ENCODE measurements at regions not wholly inside any gene's neighbourhood (a gene's known extent, or its start where the extent isn't known, plus 50 kb on each side); places are given as distances from the start of the nearest gene placed in this dataset.

DNA sequence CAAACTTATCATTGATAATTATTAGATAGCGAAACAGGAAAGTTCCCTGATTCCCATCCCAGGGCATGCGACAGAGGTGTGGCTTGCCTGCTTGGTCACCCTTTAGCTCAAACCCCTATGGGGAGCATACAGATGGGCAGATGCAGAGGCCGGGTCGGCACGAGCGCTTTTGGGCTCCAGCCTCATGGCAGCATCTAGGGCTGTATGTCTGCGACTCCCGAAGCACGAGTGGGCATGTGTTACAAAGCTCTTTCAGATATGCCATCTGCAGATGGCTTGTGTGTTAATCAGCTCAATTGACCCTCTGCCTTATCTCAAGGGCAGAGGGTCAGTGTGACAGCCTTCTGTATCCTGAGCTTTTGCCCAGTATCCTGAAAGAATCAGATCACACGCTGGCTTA lies 2069.3 kb upstream of the RAG2 start:
- Histone ChIP-seq H3F3A (ENCODE audit: insufficient read depth, low read length, poor library complexity, severe bottlenecking) (no peaks in the 10 kb centered on the region), H3K4me3 (ENCODE audit: low read length) (no peak overlapping the region), H3K9me3 (ENCODE audit: low read length) (no peaks in the 10 kb centered on the region), H3K9me2 (ENCODE audit: insufficient read depth, low read length) (no peaks in the 10 kb centered on the region), H3K9ac (ENCODE audit: low read length) (no peak overlapping the region), H3K4me2 (ENCODE audit: low read length) (no peak overlapping the region), H3K27me3 (ENCODE audit: insufficient read depth, low read depth, low read length) (no peaks in the 10 kb centered on the region), H2AFZ (ENCODE audit: low read depth, low read length) (no peak overlapping the region), H3K79me2 (replicated peaks; ENCODE audit: insufficient read depth, low read length) (no peaks in the 10 kb centered on the region), H3K36me3 (ENCODE audit: insufficient read depth, low read length) (no peaks in the 10 kb centered on the region), H3K27ac (ENCODE audit: low read length) (no peak overlapping the region), H4K20me1 (ENCODE audit: insufficient read depth) (no peaks in the 10 kb centered on the region)
- TF ChIP-seq, protein P1, sequence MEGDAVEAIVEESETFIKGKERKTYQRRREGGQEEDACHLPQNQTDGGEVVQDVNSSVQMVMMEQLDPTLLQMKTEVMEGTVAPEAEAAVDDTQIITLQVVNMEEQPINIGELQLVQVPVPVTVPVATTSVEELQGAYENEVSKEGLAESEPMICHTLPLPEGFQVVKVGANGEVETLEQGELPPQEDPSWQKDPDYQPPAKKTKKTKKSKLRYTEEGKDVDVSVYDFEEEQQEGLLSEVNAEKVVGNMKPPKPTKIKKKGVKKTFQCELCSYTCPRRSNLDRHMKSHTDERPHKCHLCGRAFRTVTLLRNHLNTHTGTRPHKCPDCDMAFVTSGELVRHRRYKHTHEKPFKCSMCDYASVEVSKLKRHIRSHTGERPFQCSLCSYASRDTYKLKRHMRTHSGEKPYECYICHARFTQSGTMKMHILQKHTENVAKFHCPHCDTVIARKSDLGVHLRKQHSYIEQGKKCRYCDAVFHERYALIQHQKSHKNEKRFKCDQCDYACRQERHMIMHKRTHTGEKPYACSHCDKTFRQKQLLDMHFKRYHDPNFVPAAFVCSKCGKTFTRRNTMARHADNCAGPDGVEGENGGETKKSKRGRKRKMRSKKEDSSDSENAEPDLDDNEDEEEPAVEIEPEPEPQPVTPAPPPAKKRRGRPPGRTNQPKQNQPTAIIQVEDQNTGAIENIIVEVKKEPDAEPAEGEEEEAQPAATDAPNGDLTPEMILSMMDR (IDR thresholded peaks at IDR 0.05; ENCODE audit: poor library complexity, severe bottlenecking): no peak
- no peak for TF ChIP-seq RAD21 (conservative IDR thresholded peaks at IDR 0.05)
- no peak for TF ChIP-seq TAF1 (IDR thresholded peaks at IDR 0.05; ENCODE audit: low read depth)
- no peak for TF ChIP-seq EP300 (conservative IDR thresholded peaks at IDR 0.05; ENCODE audit: poor library complexity, severe bottlenecking)
- TF ChIP-seq POLR2AphosphoS5 (IDR thresholded peaks at IDR 0.05): no peak
- no peak for TF ChIP-seq EZH2 (IDR thresholded peaks at IDR 0.05; ENCODE audit: borderline replicate concordance, insufficient read depth, low read length, poor library complexity, severe bottlenecking)
- TF ChIP-seq SMC3 (conservative IDR thresholded peaks at IDR 0.05; ENCODE audit: poor library complexity): no peak
- no peak for TF ChIP-seq MXI1 (conservative IDR thresholded peaks at IDR 0.05; ENCODE audit: poor library complexity, severe bottlenecking)

DNA sequence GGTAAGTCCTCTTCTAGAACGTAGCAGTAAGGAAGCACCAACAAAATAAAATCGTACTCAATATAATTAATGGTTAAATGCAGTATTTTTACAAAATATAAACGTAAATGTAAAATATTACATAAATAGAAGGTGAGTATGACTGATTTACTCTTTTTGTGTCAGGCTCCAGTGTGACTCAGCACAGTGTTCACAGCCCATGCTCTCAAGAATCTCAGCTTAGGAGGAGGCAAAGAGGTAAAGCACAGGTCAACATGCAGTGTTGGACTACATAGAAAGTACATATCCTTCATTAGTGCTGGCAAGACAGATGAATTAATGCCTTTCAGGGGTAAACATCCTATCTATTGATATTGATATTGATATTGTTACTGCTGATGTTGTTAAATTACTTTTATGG lies 2050.6 kb upstream of the RAG2 start:
- Histone ChIP-seq H3K9me2 (ENCODE audit: insufficient read depth, low read length) (no peaks in the 10 kb centered on the region), H2AFZ (ENCODE audit: low read depth, low read length) (no peak overlapping the region), H3K4me3 (ENCODE audit: low read length) (no peak overlapping the region), H3K4me2 (ENCODE audit: low read length) (no peak overlapping the region), H3K9ac (ENCODE audit: low read length) (no peak overlapping the region), H3K9me3 (ENCODE audit: low read length) (no peaks in the 10 kb centered on the region), H3F3A (ENCODE audit: insufficient read depth, low read length, poor library complexity, severe bottlenecking) (no peaks in the 10 kb centered on the region), H3K27ac (ENCODE audit: low read length) (no peak overlapping the region), H3K79me2 (replicated peaks; ENCODE audit: insufficient read depth, low read length) (no peaks in the 10 kb centered on the region), H3K27me3 (ENCODE audit: insufficient read depth, low read depth, low read length) (no peaks in the 10 kb centered on the region), H4K20me1 (ENCODE audit: insufficient read depth) (no peaks in the 10 kb centered on the region), H3K36me3 (ENCODE audit: insufficient read depth, low read length) (no peaks in the 10 kb centered on the region)
- TF ChIP-seq EP300 (conservative IDR thresholded peaks at IDR 0.05; ENCODE audit: poor library complexity, severe bottlenecking) (no peak), SMC3 (conservative IDR thresholded peaks at IDR 0.05; ENCODE audit: poor library complexity) (no peak), POLR2AphosphoS5 (IDR thresholded peaks at IDR 0.05) (no peak), RAD21 (conservative IDR thresholded peaks at IDR 0.05) (no peak), TAF1 (IDR thresholded peaks at IDR 0.05; ENCODE audit: low read depth) (no peak), MXI1 (conservative IDR thresholded peaks at IDR 0.05; ENCODE audit: poor library complexity, severe bottlenecking) (no peak), EZH2 (IDR thresholded peaks at IDR 0.05; ENCODE audit: borderline replicate concordance, insufficient read depth, low read length, poor library complexity, severe bottlenecking) (no peak)
- TF ChIP-seq, protein P2, sequence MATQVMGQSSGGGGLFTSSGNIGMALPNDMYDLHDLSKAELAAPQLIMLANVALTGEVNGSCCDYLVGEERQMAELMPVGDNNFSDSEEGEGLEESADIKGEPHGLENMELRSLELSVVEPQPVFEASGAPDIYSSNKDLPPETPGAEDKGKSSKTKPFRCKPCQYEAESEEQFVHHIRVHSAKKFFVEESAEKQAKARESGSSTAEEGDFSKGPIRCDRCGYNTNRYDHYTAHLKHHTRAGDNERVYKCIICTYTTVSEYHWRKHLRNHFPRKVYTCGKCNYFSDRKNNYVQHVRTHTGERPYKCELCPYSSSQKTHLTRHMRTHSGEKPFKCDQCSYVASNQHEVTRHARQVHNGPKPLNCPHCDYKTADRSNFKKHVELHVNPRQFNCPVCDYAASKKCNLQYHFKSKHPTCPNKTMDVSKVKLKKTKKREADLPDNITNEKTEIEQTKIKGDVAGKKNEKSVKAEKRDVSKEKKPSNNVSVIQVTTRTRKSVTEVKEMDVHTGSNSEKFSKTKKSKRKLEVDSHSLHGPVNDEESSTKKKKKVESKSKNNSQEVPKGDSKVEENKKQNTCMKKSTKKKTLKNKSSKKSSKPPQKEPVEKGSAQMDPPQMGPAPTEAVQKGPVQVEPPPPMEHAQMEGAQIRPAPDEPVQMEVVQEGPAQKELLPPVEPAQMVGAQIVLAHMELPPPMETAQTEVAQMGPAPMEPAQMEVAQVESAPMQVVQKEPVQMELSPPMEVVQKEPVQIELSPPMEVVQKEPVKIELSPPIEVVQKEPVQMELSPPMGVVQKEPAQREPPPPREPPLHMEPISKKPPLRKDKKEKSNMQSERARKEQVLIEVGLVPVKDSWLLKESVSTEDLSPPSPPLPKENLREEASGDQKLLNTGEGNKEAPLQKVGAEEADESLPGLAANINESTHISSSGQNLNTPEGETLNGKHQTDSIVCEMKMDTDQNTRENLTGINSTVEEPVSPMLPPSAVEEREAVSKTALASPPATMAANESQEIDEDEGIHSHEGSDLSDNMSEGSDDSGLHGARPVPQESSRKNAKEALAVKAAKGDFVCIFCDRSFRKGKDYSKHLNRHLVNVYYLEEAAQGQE (IDR thresholded peaks at IDR 0.05; ENCODE audit: borderline replicate concordance): no peak
- TF ChIP-seq, protein P1 (IDR thresholded peaks at IDR 0.05; ENCODE audit: poor library complexity, severe bottlenecking): no peak
